ENCODE measurements at regions not wholly inside any gene's neighbourhood (a gene's known extent, or its start where the extent isn't known, plus 50 kb on each side); places are given as distances from the start of the nearest gene placed in this dataset.
"Not testable (repeated sequence)": the region's sequence is repeated elsewhere in the genome, so short reads cannot be mapped to it uniquely, and the experiment has no call there.

GRCh38 chr7:92972441-92972840 is 136.1 kb upstream of the CDK6 start:
- DNase-seq (ENCODE audit: low read depth), result no peak

- no peak for DNase-seq (ENCODE audit: low read depth)
Measured at GRCh38 chr7:92969061-92969460, 132.7 kb upstream of the CDK6 start.

- no peak for DNase-seq (ENCODE audit: low read depth)
Measured at GRCh38 chr7:92968502-92968901, 132.1 kb upstream of the CDK6 start.

DNA sequence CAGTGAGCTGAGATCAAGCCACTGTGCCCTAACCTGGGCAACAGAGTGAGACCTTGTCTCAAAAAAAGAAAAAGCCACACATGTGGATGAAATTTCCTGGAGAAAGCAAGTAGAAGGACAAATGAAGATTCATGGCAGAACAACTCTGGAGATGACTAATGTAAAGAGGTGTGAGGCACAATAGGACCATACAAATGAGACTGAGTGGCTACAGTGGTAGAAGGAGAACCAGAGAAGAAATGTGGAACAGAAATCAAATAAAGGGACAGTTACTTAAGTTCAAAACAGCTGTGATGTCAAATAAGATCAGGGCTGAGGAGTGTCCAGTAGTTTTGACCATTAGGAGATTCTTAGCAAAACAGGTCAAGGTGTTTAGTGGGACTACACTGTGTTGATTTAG is 130.9 kb upstream of the CDK6 start:
- DNase-seq (ENCODE audit: low read depth), result no peak

- no peak for DNase-seq (ENCODE audit: low read depth)
Measured at GRCh38 chr7:92964141-92964540, 127.8 kb upstream of the CDK6 start.

DNA sequence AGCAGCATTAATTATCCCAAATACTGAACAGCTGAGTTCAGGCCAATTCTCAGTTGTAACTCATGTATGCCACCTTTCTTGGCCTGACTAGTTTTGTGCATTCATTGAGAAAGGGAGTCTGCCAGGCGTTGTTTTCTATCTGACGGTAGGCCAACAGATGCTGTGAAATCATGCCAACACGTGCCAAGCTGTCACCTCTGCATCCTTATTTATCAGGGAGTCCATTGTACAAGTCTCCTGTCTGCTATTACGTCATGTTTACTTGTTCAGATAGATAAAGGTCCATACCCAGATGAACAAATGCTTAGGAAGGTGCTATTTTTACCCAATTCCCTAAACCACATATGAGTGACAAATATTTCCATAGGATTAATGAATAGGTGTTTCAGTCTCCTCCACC is 127.2 kb upstream of the CDK6 start:
- no peak for DNase-seq (ENCODE audit: low read depth)

- DNase-seq (ENCODE audit: low read depth), result no peak
Measured at GRCh38 chr7:92961961-92962360, 125.6 kb upstream of the CDK6 start.

DNA sequence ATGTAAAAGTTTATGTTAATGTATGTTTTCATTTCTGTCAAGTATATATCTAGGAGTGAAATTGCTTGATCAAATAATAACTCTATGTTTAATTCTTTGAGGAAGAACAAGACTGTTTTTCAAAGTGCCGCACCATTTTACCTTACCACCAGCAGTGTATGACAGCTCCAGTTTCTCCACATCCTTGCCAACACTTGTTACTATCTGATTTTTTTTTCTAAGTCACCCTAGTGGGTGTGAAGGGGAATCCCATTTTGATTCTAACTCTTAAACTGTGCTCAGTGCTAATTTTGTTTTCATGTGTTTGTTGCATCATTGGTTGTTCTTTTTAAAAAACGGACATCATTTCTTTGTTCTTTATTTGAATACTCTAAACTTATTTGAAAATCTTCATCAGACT is 120.2 kb upstream of the CDK6 start:
- DNase-seq (ENCODE audit: low read depth), result no peak

DNA sequence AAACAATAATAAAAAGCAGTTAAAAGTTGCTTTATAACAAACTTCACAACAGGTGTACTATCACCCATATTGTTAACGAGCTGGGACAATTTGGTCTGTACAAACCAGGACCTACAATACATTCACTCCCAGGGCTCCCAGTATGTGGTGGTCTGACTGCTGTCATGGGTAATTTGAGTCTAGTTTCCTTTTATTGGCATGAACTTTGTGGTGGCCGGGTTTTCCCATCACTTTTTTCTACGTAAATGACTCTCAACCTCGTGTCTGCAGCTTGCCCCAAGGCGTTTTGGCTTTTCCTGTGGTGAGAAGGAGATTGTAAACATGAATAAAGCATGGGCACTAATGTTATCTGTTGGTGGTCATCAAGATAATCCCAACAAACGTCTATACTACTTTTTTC is 118.7 kb upstream of the CDK6 start:
- peak; percentile 14 for DNase-seq (ENCODE audit: low read depth)

GRCh38 chr7:92953657-92954056 is 117.3 kb upstream of the CDK6 start:
- DNase-seq (ENCODE audit: low read depth), result no peak

GRCh38 chr7:92949748-92950147 is 113.4 kb upstream of the CDK6 start:
- no peak for DNase-seq (ENCODE audit: low read depth)

GRCh38 chr7:92945840-92946239 is 109.5 kb upstream of the CDK6 start:
- no peak for DNase-seq (ENCODE audit: low read depth)

- no peak for DNase-seq (ENCODE audit: low read depth)
Measured at GRCh38 chr7:92944633-92945032, 108.3 kb upstream of the CDK6 start.

GRCh38 chr7:92942706-92943105 is 106.3 kb upstream of the CDK6 start:
- DNase-seq (ENCODE audit: low read depth), result not testable (repeated sequence)

- no peak for DNase-seq (ENCODE audit: low read depth)
Measured at GRCh38 chr7:92939666-92940360, 103.4 kb upstream of the CDK6 start.

DNA sequence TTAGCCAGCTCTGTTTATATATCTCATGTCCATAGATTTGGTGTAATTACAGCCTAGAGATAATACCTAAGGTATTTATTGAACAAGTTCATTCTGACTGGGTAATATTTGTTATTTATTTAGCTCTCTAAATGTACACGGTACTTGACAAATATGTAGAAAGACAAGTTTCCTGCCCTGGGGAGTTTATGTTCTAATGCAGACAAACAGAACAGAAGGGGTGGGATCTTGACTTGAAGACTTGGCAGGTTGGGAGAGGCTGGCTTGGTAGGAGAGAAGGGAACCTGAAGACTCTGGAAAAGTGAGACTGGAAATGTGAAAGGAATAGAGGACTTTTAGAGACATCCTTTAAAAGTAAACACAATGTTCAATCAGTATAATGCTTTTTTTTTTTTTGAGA is 97.7 kb upstream of the CDK6 start:
- no peak for DNase-seq (ENCODE audit: low read depth)

- no peak for DNase-seq (ENCODE audit: low read depth)
Measured at GRCh38 chr7:92932450-92932849, 96.1 kb upstream of the CDK6 start.

DNA sequence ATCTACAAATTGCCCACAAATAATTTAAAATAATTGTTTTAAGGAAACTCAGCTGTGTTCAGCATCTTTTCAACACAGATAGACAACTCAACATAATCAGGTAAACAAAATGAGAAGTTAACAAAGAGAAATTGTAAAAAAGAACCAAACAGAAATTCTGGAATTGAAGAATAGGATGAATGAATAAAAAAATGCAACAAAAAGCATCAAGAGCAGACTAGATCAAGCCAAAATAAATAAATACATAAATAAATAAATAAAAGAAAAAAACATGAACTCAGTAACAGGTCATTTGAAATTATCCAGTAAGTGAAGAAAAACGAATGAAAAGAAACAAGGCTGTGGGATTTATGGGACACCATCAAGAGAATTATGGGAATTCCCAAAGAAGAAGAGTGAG is 94.0 kb upstream of the CDK6 start:
- DNase-seq (ENCODE audit: low read depth), result no peak

DNA sequence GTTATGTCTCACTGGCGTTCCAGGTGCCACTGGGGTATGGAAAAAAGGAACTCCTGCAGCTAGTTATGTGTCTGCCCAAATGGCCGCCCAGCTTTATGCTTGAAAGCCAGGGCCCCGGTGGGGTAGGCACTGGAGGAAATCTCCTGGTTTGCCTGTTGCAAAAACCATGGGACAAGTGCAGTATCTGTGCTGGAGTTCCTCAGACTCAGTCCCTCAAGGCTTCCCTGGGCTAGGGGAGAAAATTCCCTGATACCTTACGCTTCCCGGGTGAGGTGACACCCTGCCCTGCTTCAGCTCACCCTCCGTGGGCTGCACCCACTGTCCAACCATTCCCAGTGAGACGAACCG is 90.3 kb upstream of the CDK6 start:
- DNase-seq (ENCODE audit: low read depth), result no peak

DNA sequence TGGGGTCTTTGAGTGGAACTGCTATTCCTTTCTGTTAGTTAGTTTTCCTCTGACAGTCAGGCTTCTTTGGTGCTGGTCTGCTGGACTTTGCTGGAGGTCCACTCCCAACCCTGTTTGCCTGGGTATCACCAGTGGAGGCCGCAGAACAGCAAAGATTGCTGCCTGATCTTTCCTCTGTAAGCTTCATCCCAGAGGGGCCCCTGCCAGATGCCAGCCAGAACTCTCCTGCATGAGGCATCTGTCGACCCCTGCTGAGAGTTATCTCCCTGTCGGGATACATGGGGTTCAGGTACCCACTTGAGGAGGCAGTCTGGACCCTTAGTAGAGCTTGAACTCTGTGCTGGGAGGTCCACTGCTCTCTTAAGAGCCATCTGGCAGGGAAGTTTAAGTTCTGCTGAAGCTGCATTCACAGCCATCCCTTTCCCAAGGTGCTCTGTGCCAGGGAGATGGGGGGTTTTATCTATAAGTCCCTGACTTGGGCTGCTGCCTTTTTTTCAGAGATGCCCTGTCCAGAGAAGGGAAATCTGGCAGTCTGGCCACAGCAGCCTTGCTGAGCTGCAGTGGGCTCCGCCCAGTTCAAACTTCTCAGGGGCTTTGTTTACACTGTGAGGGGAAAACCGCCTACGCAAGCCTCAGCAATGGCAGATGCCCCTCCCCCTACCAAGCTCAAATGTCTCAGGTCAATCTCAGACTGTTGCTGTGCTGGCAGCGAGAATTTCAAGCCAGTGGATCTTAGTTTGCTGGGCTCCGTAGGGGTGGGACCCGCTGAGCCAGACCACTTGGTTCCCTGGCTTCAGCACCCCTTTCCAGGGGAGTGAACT is 89.7 kb upstream of the CDK6 start:
- DNase-seq (ENCODE audit: low read depth), result no peak

DNA sequence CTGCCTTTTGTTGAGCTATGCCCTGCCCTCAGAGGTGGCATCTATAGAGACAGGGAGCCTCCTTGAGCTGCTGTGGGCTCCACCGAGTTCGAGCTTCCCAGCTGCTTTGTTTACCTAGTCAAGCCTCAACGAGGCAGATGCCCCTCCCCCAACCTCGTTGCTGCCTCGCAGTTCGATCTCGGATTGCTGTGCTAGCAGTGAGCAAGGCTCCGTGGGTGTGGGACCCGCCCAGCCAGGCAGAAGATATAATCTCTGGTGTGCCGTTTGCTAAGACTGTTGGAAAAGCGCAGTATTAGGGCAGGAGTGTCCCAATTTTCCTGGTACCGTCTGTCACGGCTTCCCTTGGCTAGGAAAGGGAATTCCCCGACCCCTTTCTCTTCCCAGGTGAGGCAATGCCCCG is 88.4 kb upstream of the CDK6 start:
- DNase-seq (ENCODE audit: low read depth), result no peak

- no peak for DNase-seq (ENCODE audit: low read depth)
Measured at GRCh38 chr7:92917230-92917629, 80.9 kb upstream of the CDK6 start.

GRCh38 chr7:92916770-92917224 is 80.4 kb upstream of the CDK6 start:
- DNase-seq (ENCODE audit: low read depth), result no peak

DNA sequence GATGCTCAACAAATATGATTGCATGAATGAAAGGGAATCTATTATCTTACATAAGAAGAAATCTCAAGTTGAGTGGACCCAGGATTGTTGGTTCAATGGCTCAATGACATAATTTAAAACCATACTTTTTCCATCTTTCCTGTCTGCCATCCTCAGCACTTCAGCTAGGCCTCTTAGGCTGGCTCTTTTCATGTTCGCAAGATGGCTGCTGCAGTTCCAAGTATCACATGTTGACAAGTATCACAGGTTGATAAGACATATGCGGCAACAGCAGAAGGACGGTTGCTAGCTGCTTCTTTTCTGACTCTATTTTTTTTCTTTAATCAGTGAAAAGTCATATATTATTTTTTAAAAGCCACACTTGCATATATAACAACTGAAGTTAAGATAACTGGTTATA is 79.0 kb upstream of the CDK6 start:
- DNase-seq (ENCODE audit: low read depth), result no peak

Measured in stimulated activated CD8-positive, alpha-beta memory T cell treated with anti-CD3 and anti-CD28 coated beads, Interleukin-4, amount 100 ng/mL, for 24 hours (primary cell).